A549 (cell line): ENCODE measurements at regions not wholly inside any gene's neighbourhood (a gene's known extent, or its start where the extent isn't known, plus 50 kb on each side); places are given as distances from the start of the nearest gene placed in this dataset.

Source experiments
- ATAC-seq, 2 experiments: fragments of 200-7000 bp in 1 of 2; fragments of >200 bp in 1 of 2; cut with Nextera tagmentation in 1 of 2; cut with Tn5 transposase in 1 of 2; 3 replicates each; pipeline versions ENCODE4 v1.8.0 to v1.9.1; 2018 to 2020; ENCODE audit warnings: mild to moderate bottlenecking in 1 of 2, moderate library complexity in 1 of 2
- CTCF ChIA-PET: fragments of 300-600 bp; sonication (Branson Sonifier 250); formaldehyde crosslinking; extraction: SDS; loops from one replicate; lab custom pipeline; 2021; ENCODE audit warnings: antibody characterized with exemption, inconsistent platforms; lab: Yijun Ruan, JAX
- POLR2A ChIA-PET: fragments of 350-600 bp; formaldehyde crosslinking; extraction: SDS; loops from one replicate; lab custom pipeline; 2021; ENCODE audit warnings: antibody characterized with exemption, inconsistent platforms; lab: Yijun Ruan, JAX
- DNase-seq, 2 experiments: peaks; one replicate each; pipeline versions ENCODE4 v3.0.0 to v3.0.0-alpha.2; 2011 to 2016; ENCODE audit warnings: low read depth in 1 of 2, low spot score in 1 of 2
- FAIRE-seq: peaks from 2 replicates; lab custom pipeline; 2011; peaks lifted over from hg19 to GRCh38; lab: Jason Lieb, UNC
- H3K27ac ChIP-seq, 2 experiments: fragments of >200 bp; sonication (Bioruptor Twin); formaldehyde crosslinking; 3 replicates each; pipeline ENCODE4 v1.5.1; 2016 to 2017
- H3K4me1 ChIP-seq: fragments of >200 bp; sonication (Bioruptor Twin); formaldehyde crosslinking; 3 replicates; pipeline ENCODE4 v1.6.1; 2016
- H3K4me2 ChIP-seq: fragments of >200 bp; sonication (Bioruptor Twin); formaldehyde crosslinking; 3 replicates; pipeline ENCODE4 v1.6.1; 2016
- H3K4me3 ChIP-seq: fragments of >200 bp; sonication (Bioruptor Twin); formaldehyde crosslinking; 3 replicates; pipeline ENCODE4 v1.5.1; 2016
- H3K9me3 ChIP-seq: fragments of >200 bp; sonication (Bioruptor Twin); formaldehyde crosslinking; 3 replicates; pipeline ENCODE4 v1.6.1; 2016
- CBX8 ChIP-seq: fragments of 200-600 bp; sonication (generic); IDR thresholded peaks from 2 replicates; pipeline ENCODE4 v1.6.1; 2016
- CEBPB ChIP-seq, 2 experiments: fragments of >200 bp in 1 of 2; sonication (Bioruptor Twin) in 1 of 2; formaldehyde crosslinking in 1 of 2; IDR thresholded peaks; 2 replicates each; pipeline ENCODE4 v1.6.1; 2012 to 2016
- CHD2 ChIP-seq: fragments of 150-350 bp; IDR thresholded peaks from 2 replicates; pipeline ENCODE4 v1.6.1; 2014; ENCODE audit warnings: low read length; ENCODE audit not compliant: partially characterized antibody
- CHD4 ChIP-seq: fragments of 200-600 bp; sonication (generic); IDR thresholded peaks from 2 replicates; pipeline ENCODE4 v1.6.1; 2016; ENCODE audit warnings: antibody characterized with exemption, mild to moderate bottlenecking, borderline replicate concordance
- EHF ChIP-seq: fragments of 250-450 bp; sonication (Bioruptor Pico); IDR thresholded peaks from 2 replicates; pipeline ENCODE4 v1.5.0; 2020; ENCODE audit warnings: mild to moderate bottlenecking
- ESRRA ChIP-seq: fragments of 150-350 bp; IDR thresholded peaks from 2 replicates; pipeline ENCODE4 v1.6.1; 2014; ENCODE audit warnings: mild to moderate bottlenecking, low read length, borderline replicate concordance
- FOXS1 ChIP-seq: fragments of 250-450 bp; sonication (Bioruptor Pico); IDR thresholded peaks from 2 replicates; pipeline ENCODE4 v1.5.0; 2020; ENCODE audit warnings: mild to moderate bottlenecking, moderate library complexity
- HDAC2 ChIP-seq: fragments of 200-600 bp; sonication (generic); IDR thresholded peaks from 2 replicates; pipeline ENCODE4 v1.6.1; 2016
- HEYL ChIP-seq: fragments of 250-450 bp; sonication (Bioruptor Pico); IDR thresholded peaks from 2 replicates; pipeline ENCODE4 v1.8.0; 2021; ENCODE audit warnings: mild to moderate bottlenecking, moderate library complexity
- HOXA7 ChIP-seq: fragments of 250-450 bp; sonication (Bioruptor Pico); IDR thresholded peaks from 2 replicates; pipeline ENCODE4 v1.5.0; 2020; ENCODE audit warnings: mild to moderate bottlenecking, moderate library complexity
- JUNB ChIP-seq: fragments of >200 bp; sonication (Bioruptor Twin); formaldehyde crosslinking; IDR thresholded peaks from 2 replicates; pipeline ENCODE4 v1.6.1; 2016
- MAFK ChIP-seq: fragments of 450-650 bp; IDR thresholded peaks from 2 replicates; pipeline ENCODE4 v1.6.1; 2014; ENCODE audit not compliant: partially characterized antibody
- MAX ChIP-seq: IDR thresholded peaks from 2 replicates; pipeline ENCODE4 v1.6.1; 2012
- MAZ ChIP-seq: fragments of 150-350 bp; IDR thresholded peaks from 2 replicates; pipeline ENCODE4 v1.6.1; 2014; ENCODE audit warnings: antibody characterized with exemption, low read depth, low read length, borderline replicate concordance
- MYC ChIP-seq: IDR thresholded peaks from 2 replicates; pipeline ENCODE4 v1.6.1; 2012; ENCODE audit warnings: mild to moderate bottlenecking, inconsistent platforms, low read length, improper control_type of control experiment, borderline replicate concordance
- NPAS2 ChIP-seq: fragments of 250-450 bp; sonication (Bioruptor Pico); IDR thresholded peaks from 2 replicates; pipeline ENCODE4 v1.8.0; 2022; ENCODE audit warnings: mild to moderate bottlenecking, moderate library complexity, borderline replicate concordance
- PHF8 ChIP-seq: fragments of 200-600 bp; sonication (generic); IDR thresholded peaks from 2 replicates; pipeline ENCODE4 v1.6.1; 2016; ENCODE audit warnings: low read depth, mild to moderate bottlenecking, antibody characterized with exemption, moderate library complexity, borderline replicate concordance
- POLR2A ChIP-seq: IDR thresholded peaks from 2 replicates; pipeline ENCODE4 v1.6.1; 2012; ENCODE audit warnings: mild to moderate bottlenecking, low read length
- RCOR1 ChIP-seq: fragments of 150-350 bp; IDR thresholded peaks from 2 replicates; pipeline ENCODE4 v1.6.1; 2014; ENCODE audit warnings: antibody characterized with exemption, low read length, low read depth
- REST ChIP-seq: fragments of 200-600 bp; sonication (generic); IDR thresholded peaks from 2 replicates; pipeline ENCODE4 v1.6.1; 2016; ENCODE audit warnings: antibody characterized with exemption, mild to moderate bottlenecking, moderate library complexity
- RNF2 ChIP-seq: fragments of 200-600 bp; sonication (generic); IDR thresholded peaks from 2 replicates; pipeline ENCODE4 v1.6.1; 2016; ENCODE audit warnings: low read depth, mild to moderate bottlenecking, antibody characterized with exemption, moderate library complexity, borderline replicate concordance
- SMC3 ChIP-seq: fragments of >200 bp; sonication (Bioruptor Twin); formaldehyde crosslinking; IDR thresholded peaks from 3 replicates; pipeline ENCODE4 v1.6.1; 2018; ENCODE audit warnings: inconsistent platforms
- TP53 ChIP-seq: fragments of 250-450 bp; sonication (Bioruptor Pico); IDR thresholded peaks from 2 replicates; pipeline ENCODE4 v1.5.0; 2021; ENCODE audit warnings: mild to moderate bottlenecking, moderate library complexity
- ZNF302 ChIP-seq: fragments of 250-450 bp; sonication (Bioruptor Pico); IDR thresholded peaks from 2 replicates; pipeline ENCODE4 v1.9.0; 2021; ENCODE audit warnings: inconsistent platforms, mild to moderate bottlenecking, moderate library complexity
- ZSCAN20 ChIP-seq: fragments of 250-450 bp; sonication (Bioruptor Pico); IDR thresholded peaks from 2 replicates; pipeline ENCODE4 v1.8.0; 2022; ENCODE audit warnings: mild to moderate bottlenecking, moderate library complexity
- WGBS: methylation state at CpG from one replicate; pipeline ENCODE4 v1.1.6; 2017; ENCODE audit errors: missing lambda C conversion rate; 5-methylcytosine and 5-hydroxymethylcytosine counted together
- TF ChIP-seq, protein P1 (sequence below): fragments of 150-350 bp; IDR thresholded peaks from 2 replicates; pipeline ENCODE4 v1.6.1; 2014; ENCODE audit warnings: low read depth, mild to moderate bottlenecking, low read length
- TF ChIP-seq, protein P2 (sequence below): fragments of 250-450 bp; sonication (Bioruptor Pico); IDR thresholded peaks from 2 replicates; pipeline ENCODE4 v1.5.0; 2020; ENCODE audit warnings: low read depth, mild to moderate bottlenecking, moderate library complexity

DNA sequence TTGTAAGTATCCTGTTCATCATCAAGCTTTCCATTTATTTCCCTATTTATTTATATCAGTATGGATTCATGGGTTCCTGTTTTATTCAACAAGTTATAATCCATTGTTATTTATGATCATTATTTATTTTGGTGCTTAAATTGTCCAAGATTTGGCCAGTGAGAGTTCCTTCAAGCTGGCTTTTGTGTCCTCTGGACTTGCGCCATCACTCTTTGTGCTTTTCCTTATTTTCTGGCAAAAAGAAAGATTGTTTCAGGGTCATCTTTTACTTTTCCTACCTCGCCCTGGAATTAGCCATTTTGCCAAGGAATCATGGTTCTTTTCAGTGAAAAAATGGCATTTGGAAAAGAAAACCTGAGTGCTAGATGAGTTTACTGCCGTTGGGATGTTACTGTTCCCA, 193.4 kb downstream of the ADAMTS15 start (continued):
- TF ChIP-seq, protein P1, sequence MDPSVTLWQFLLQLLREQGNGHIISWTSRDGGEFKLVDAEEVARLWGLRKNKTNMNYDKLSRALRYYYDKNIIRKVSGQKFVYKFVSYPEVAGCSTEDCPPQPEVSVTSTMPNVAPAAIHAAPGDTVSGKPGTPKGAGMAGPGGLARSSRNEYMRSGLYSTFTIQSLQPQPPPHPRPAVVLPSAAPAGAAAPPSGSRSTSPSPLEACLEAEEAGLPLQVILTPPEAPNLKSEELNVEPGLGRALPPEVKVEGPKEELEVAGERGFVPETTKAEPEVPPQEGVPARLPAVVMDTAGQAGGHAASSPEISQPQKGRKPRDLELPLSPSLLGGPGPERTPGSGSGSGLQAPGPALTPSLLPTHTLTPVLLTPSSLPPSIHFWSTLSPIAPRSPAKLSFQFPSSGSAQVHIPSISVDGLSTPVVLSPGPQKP: no peak
- TF ChIP-seq, all 56 proteins: peak for 0

DNA sequence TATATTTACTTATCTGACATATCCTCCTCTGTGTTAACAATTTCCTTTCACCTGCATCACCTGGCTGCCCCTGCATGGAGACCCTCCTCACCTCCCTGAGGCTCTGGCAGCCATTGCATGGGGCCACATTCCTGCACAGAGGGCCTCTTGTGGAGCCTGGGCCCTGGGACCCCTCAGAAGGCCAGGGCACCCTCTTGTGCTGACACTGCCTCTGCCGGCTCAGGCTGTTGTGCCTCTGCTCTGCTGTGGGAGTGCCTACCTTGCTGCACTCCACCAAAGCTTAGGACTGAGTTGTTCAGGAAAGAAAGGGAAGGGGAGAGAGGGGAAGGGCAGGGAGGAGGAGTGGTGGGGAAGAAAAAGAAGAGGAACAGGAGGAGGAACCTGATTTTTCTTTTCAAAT, 194.5 kb downstream of the ADAMTS15 start:
- H3K4me2 ChIP-seq: no peak overlapping the region
- POLR2A ChIA-PET: no interaction called here
- ATAC-seq: no peak

GRCh38 chr11:130644187-130644586, 195.7 kb downstream of the ADAMTS15 start:
- no peak for ATAC-seq
- Histone ChIP-seq H3K4me3 (no peak overlapping the region), H3K9me3 (no peaks in the 10 kb centered on the region), H3K4me2 (no peak overlapping the region), H3K4me1 (peaks cover 1% of the 10 kb centered on the region; the same call in 1 of the 3 replicates), H3K27ac (0 out of 6 replicates have a peak overlapping the region, but pooled peaks of 1 of the 2 experiments have one; percentile 8)
- no peak for DNase-seq
- no peak for FAIRE-seq
- TF ChIP-seq RCOR1: no peak
- TF ChIP-seq MAX: no peak
- TF ChIP-seq CEBPB (IDR thresholded peaks at IDR 0.05): no peak
- no peak for TF ChIP-seq JUNB
- TF ChIP-seq HEYL: no peak
- TF ChIP-seq EHF: no peak
- TF ChIP-seq CBX8: no peak
- no peak for TF ChIP-seq FOXS1
- no peak for TF ChIP-seq MYC
- TF ChIP-seq PHF8: no peak
- no peak for TF ChIP-seq SMC3
- TF ChIP-seq CHD4: no peak
- no peak for TF ChIP-seq MAFK
- TF ChIP-seq, protein P2, sequence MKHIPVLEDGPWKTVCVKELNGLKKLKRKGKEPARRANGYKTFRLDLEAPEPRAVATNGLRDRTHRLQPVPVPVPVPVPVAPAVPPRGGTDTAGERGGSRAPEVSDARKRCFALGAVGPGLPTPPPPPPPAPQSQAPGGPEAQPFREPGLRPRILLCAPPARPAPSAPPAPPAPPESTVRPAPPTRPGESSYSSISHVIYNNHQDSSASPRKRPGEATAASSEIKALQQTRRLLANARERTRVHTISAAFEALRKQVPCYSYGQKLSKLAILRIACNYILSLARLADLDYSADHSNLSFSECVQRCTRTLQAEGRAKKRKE: no peak
- TF ChIP-seq HDAC2: no peak
- WGBS: 78% methylated on average over 11 of the region's 11 CpGs
- ChIA-PET CTCF (interaction anchor here (2.1 kb wide), 1 partner anchor 210 kb away, joined by 4 read pairs; no protein-coding TSS in a partner anchor), POLR2A (no interaction called here)

More for the DNA sequence above, 194.5 kb downstream of the ADAMTS15 start:
- no peak for TF ChIP-seq CHD4
- no peak for TF ChIP-seq TP53 (CRISPR knock-in tag)
- no peak for TF ChIP-seq CBX8
- no peak for TF ChIP-seq ZSCAN20
- no peak for TF ChIP-seq MAX
- no peak for TF ChIP-seq POLR2A
- TF ChIP-seq RNF2: no peak
- no peak for TF ChIP-seq HDAC2
- Histone ChIP-seq H3K27ac (peak overlapping the region; percentile 17 to 48; a peak in 2 of 6 replicates), H3K4me3 (no peak overlapping the region), H3K9me3 (no peaks in the 10 kb centered on the region), H3K4me1 (peaks cover 13% of the 10 kb centered on the region)
- CTCF ChIA-PET: interaction anchor here (2.1 kb wide), 1 partner anchor 208 kb away, joined by 4 read pairs; no protein-coding TSS in a partner anchor
- 100% methylated on average over 1 of the region's 1 CpG for WGBS
- DNase-seq: no peak
- FAIRE-seq: no peak

GRCh38 chr11:130645164-130645842, 196.9 kb downstream of the ADAMTS15 start:
- WGBS: 85% methylated on average over 10 of the region's 10 CpGs
- no peak overlapping the region for H3K27ac ChIP-seq
- no peak for DNase-seq
- POLR2A ChIA-PET: no interaction called here
- H3K4me2 ChIP-seq: no peak overlapping the region
- FAIRE-seq: no peak
- ATAC-seq: no peak
- H3K9me3 ChIP-seq: no peaks in the 10 kb centered on the region
- H3K4me3 ChIP-seq: no peak overlapping the region
- CTCF ChIA-PET: no interaction called here
- no peaks in the 10 kb centered on the region for H3K4me1 ChIP-seq
- TF ChIP-seq NPAS2 (CRISPR knock-in tag) (no peak), MAZ (no peak), ESRRA (no peak), REST (no peak), ZNF302 (CRISPR knock-in tag) (no peak), CHD2 (no peak), HOXA7 (CRISPR knock-in tag) (no peak), HDAC2 (no peak)
- TF ChIP-seq, protein P1: no peak
